ENCODE measurements at regions not wholly inside any gene's neighbourhood (a gene's known extent, or its start where the extent isn't known, plus 50 kb on each side); places are given as distances from the start of the nearest gene placed in this dataset.

GRCh38 chr12:63317880-63318279 lies 166.9 kb upstream of the AVPR1A start:
- BruUV-seq (replicated peaks): no TSS peak
- H3K4me3 ChIP-seq (ENCODE audit: low read depth in 2 of 2, low read length in 2 of 2): no peak overlapping the region
- in situ Hi-C loops (cut with HindIII; ENCODE audit: low pct_unique_long_range_greater_than_20kb, low sequenced_read_pairs) (no loop called here), intact Hi-C loops (cut with micrococcal nuclease; ENCODE audit: unreplicated experiment) (no loop called here)
- no peak overlapping the region for H3K27ac ChIP-seq (ENCODE audit: low read length)
- POLR2A ChIA-PET: no interaction called here
- DNase-seq (ENCODE audit: low read depth, low spot score) (no peak), ATAC-seq (no peak)
- no peaks in the 10 kb centered on the region for H3K9me3 ChIP-seq (ENCODE audit: control insufficient read depth, insufficient read depth, low read depth, low read length)
- no peaks in the 10 kb centered on the region for H3K36me3 ChIP-seq (ENCODE audit: control insufficient read depth, insufficient read depth, low read length)
- no peaks in the 10 kb centered on the region for H3K4me1 ChIP-seq (ENCODE audit: control insufficient read depth, insufficient read depth, low read length)
- CTCF ChIA-PET: no interaction called here
- TF ChIP-seq TCF7L2 (IDR thresholded peaks at IDR 0.05; ENCODE audit: low read depth, low read length) (no peak), CTCF (IDR thresholded peaks at IDR 0.05) (no peak), SIN3A (IDR thresholded peaks at IDR 0.05; ENCODE audit: borderline replicate concordance, insufficient read depth, low read depth, low read length) (no peak), REST (IDR thresholded peaks at IDR 0.05; ENCODE audit: insufficient read depth in 1 of 2, low read depth in 2 of 2, low read length in 1 of 2) (no peak), POLR2AphosphoS5 (IDR thresholded peaks at IDR 0.05; ENCODE audit: low read depth, low read length) (no peak)
- H3K27me3 ChIP-seq (ENCODE audit: control insufficient read depth, insufficient read depth, low read length): no peaks in the 10 kb centered on the region

- in situ Hi-C loops (cut with HindIII; ENCODE audit: low pct_unique_long_range_greater_than_20kb, low sequenced_read_pairs) (no loop called here), intact Hi-C loops (cut with micrococcal nuclease; ENCODE audit: unreplicated experiment) (no loop called here)
- POLR2A ChIA-PET: no interaction called here
- ATAC-seq (no peak), DNase-seq (ENCODE audit: low read depth, low spot score) (no peak)
- BruUV-seq (replicated peaks): no TSS peak
- Histone ChIP-seq H3K36me3 (ENCODE audit: control insufficient read depth, insufficient read depth, low read length) (no peaks in the 10 kb centered on the region), H3K27ac (ENCODE audit: low read length) (no peak overlapping the region), H3K27me3 (ENCODE audit: control insufficient read depth, insufficient read depth, low read length) (no peaks in the 10 kb centered on the region), H3K4me1 (ENCODE audit: control insufficient read depth, insufficient read depth, low read length) (no peaks in the 10 kb centered on the region), H3K9me3 (ENCODE audit: control insufficient read depth, insufficient read depth, low read depth, low read length) (no peaks in the 10 kb centered on the region), H3K4me3 (ENCODE audit: low read depth in 2 of 2, low read length in 2 of 2) (no peak overlapping the region)
- TF ChIP-seq REST (IDR thresholded peaks at IDR 0.05; ENCODE audit: insufficient read depth in 1 of 2, low read depth in 2 of 2, low read length in 1 of 2) (no peak), TCF7L2 (IDR thresholded peaks at IDR 0.05; ENCODE audit: low read depth, low read length) (no peak), POLR2AphosphoS5 (IDR thresholded peaks at IDR 0.05; ENCODE audit: low read depth, low read length) (no peak), CTCF (IDR thresholded peaks at IDR 0.05) (no peak), SIN3A (IDR thresholded peaks at IDR 0.05; ENCODE audit: borderline replicate concordance, insufficient read depth, low read depth, low read length) (no peak)
- CTCF ChIA-PET: no interaction called here
These were observed 166.4 kb upstream of the AVPR1A start for GRCh38 chr12:63317286-63317846.
